Stimulated activated CD4-positive, alpha-beta T cell treated with anti-CD3 and anti-CD28 coated beads, Interleukin-15, amount 100 ng/mL, for 24 hours (primary cell): ENCODE measurements at regions not wholly inside any gene's neighbourhood (a gene's known extent, or its start where the extent isn't known, plus 50 kb on each side); places are given as distances from the start of the nearest gene placed in this dataset.

Experiments
- DNase-seq: peaks from one replicate; pipeline ENCODE4 v3.0.0-alpha.2; 2020

- DNase-seq: no peak
Observed at GRCh38 chr20:51917886-51918535, 115.7 kb upstream of the SALL4 start.

GRCh38 chr20:51916244-51916643, 113.9 kb upstream of the SALL4 start:
- DNase-seq: no peak

GRCh38 chr20:51914758-51915157, 112.4 kb upstream of the SALL4 start:
- DNase-seq: no peak

GRCh38 chr20:51910321-51911050, 108.2 kb upstream of the SALL4 start:
- no peak for DNase-seq

- DNase-seq: no peak
Observed at GRCh38 chr20:51906679-51907078, 104.4 kb upstream of the SALL4 start.

GRCh38 chr20:51906049-51906448, 103.7 kb upstream of the SALL4 start:
- no peak for DNase-seq

- DNase-seq: no peak
Observed at GRCh38 chr20:51902933-51903332, 100.6 kb upstream of the SALL4 start.

GRCh38 chr20:51900443-51900842, 98.1 kb upstream of the SALL4 start:
- DNase-seq: no peak

GRCh38 chr20:51899674-51900073, 97.4 kb upstream of the SALL4 start:
- DNase-seq: no peak

GRCh38 chr20:51898788-51899187, 96.5 kb upstream of the SALL4 start:
- DNase-seq: no peak

GRCh38 chr20:51894619-51895018, 92.3 kb upstream of the SALL4 start:
- DNase-seq: no peak

- DNase-seq: no peak
Observed at GRCh38 chr20:51894201-51894600, 91.9 kb upstream of the SALL4 start.

GRCh38 chr20:51893723-51894122, 91.4 kb upstream of the SALL4 start:
- DNase-seq: no peak

GRCh38 chr20:51890003-51890402, 87.7 kb upstream of the SALL4 start:
- no peak for DNase-seq

- DNase-seq: no peak
Observed at GRCh38 chr20:51889466-51889865, 87.1 kb upstream of the SALL4 start.

- DNase-seq: no peak
Observed at GRCh38 chr20:51888291-51888690, 86.0 kb upstream of the SALL4 start.

- DNase-seq: no peak
Observed at GRCh38 chr20:51886891-51887608, 84.7 kb upstream of the SALL4 start.

GRCh38 chr20:51886341-51886740, 84.0 kb upstream of the SALL4 start:
- DNase-seq: no peak

GRCh38 chr20:51884561-51884960, 82.2 kb upstream of the SALL4 start:
- no peak for DNase-seq

- DNase-seq: no peak
Observed at GRCh38 chr20:51880188-51880587, 77.9 kb upstream of the SALL4 start.

- DNase-seq: no peak
Observed at GRCh38 chr20:51876313-51876940, 74.1 kb upstream of the SALL4 start.

GRCh38 chr20:51873652-51874051, 71.3 kb upstream of the SALL4 start:
- DNase-seq: no peak

GRCh38 chr20:51871943-51872342, 69.6 kb upstream of the SALL4 start:
- no peak for DNase-seq

- no peak for DNase-seq
Observed at GRCh38 chr20:51869002-51869401, 66.7 kb upstream of the SALL4 start.
